Embryonic facial prominence (tissue), 1 donor: ENCODE measurements at regions not wholly inside any gene's neighbourhood (a gene's known extent, or its start where the extent isn't known, plus 50 kb on each side); places are given as distances from the start of the nearest gene placed in this dataset.
"Not testable (repeated sequence)": the region's sequence is repeated elsewhere in the genome, so short reads cannot be mapped to it uniquely, and the experiment has no call there.

Experiments used
- DNase-seq: peaks from one replicate; pipeline ENCODE4 v3.0.0-alpha.2; 2016; ENCODE audit errors: extremely low spot score

DNA sequence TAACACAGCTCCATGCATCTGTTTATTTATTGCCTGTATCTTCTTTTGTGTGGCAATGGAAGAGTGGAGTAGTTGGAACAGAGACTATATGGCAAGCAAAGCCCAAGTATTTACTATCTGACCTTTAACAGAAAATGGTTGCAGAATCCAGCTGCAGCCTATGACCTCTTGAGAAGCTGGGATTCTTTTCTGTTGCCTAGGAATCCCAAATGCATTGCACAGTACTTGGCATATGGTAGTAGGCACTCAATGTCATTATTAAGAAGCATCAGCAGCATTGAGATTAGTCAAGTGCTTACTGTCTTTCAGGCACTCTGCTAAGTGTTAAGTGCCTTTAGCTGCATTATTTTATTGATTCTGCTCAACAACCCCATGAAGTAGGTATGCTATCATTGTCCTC is 331.6 kb downstream of the CCDC85A start:
- no peak for DNase-seq

DNA sequence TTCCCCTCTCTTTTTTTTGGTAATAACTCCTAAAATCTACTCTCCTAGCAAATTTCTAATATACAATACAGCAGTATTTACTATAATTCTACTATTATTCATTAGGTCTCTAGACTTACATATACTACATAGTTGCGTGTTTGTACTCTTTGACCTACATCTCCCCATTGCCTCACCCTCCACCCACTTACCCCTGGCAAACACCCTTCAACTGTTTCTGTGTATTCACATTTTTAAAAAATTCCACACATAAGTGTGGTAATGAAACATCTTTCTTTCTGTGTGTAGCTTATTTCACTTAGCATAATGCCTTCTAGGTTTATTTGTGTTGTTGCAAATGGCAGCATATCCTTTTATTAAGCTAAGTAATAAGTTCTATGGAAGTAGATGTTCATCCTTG is 336.0 kb downstream of the CCDC85A start:
- no peak for DNase-seq

DNA sequence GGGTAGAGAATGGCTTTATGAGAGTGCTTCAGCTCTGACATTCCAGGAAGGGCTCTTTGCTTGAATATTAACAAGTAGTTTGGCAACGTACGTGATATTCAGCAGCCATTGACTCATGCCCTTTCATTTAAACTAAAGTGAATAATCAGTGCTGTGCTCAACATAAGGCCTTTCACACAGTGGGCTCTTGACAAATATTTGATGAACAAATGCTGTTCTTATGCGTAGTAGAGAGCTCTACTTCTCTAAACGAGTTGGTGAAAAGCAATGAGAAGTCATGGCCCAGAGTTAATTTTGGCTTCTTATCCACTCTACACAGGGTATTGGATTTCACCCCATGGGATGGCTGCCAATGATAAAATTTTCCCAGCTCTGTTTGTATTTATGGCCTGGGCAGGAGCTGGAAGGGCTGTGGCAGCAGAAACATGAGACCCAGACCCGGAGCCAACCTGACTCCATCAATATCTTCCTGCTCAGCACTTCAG is 338.9 kb downstream of the CCDC85A start:
- peak; percentile 10 for DNase-seq

DNA sequence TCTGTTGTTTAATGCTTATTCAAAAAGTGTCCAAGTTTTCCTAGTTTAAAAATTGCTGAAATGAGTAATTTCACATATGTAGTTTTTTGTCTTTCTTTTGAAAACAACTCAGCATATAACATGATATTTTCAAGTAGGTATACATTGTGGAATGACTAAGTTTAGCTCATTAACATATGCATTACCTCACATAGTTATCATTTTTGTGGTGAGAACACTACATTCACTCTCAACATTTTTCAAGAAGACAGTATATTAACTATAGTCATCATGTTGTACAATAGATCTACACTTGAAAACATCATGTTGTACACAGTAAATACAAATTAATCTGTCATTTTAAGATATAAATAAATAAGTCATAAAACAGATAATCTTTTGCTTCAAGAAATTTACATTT is 340.0 kb downstream of the CCDC85A start:
- DNase-seq, result no peak

DNA sequence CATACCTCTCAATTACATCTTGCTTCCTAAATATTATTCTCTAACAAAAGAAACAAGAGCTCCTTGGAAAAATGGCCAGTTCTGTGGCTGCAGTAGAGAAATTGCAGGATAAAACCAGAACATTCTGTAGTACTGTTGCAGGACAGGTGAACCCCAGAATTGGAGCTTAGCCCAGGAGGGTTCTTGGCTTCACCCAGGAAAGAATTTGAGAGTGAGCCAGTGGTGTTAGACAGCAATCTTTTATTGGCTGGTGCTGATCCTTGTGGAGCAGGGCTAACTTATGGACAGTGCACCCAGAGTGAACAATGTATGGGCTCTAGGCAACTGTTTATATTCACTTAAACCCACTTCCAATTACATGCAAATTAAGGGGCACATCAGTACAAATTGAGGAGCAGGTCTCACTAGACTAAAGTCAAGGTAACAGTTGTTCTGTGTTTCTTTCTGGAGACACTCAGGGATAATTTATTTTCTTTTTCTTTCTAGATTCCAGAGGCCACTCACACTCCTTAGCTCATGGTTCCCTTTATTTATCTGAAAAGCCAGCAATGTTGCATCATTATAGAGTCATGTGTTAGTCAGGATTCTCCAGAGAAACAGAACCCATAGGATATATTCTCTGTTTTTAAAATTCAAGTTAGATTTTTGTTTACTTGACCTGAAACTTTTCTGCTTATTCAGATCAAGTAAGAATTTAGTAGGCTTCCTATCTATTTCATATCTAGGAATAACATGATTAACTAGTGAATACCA is 348.1 kb downstream of the CCDC85A start:
- no peak for DNase-seq

DNA sequence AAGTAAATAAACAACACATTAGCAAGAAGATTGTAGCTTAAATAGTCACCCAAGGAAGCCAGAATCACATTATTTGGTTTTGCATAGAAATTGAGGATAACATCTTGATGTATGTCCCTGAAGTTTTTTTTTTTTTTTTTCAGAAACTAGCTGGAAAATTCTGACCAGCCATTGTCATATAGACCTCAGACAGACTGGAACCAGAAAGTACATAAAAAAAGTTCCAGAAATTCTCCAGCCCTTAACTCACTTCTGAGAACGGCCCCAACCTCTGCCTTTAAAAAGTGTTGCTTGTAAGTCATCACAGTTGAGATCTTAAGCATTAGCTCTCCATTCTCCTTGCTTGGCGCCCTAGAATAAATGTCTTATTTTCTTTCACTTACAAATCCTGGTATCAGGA is 350.5 kb downstream of the CCDC85A start:
- no peak for DNase-seq

GRCh38 chr2:56537756-56538155 is 354.0 kb downstream of the CCDC85A start:
- DNase-seq, result no peak

DNA sequence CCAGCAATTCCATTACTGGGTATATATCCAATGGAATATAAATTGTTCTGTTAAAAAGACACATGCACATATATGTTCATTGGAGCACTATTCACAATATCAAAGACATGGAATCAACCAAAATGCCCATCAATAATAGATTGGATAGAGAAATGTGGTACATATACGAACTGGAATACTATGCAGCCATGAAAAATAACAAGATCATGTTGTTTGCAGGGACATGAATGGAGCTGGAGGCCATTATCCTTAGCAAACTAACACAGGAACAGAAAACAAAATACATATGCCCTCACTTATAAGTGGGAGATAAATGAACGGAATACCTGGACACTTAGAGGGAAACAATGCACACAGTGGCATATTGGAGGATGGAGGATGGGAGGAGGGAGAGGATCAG is 355.8 kb downstream of the CCDC85A start:
- DNase-seq, result no peak

DNA sequence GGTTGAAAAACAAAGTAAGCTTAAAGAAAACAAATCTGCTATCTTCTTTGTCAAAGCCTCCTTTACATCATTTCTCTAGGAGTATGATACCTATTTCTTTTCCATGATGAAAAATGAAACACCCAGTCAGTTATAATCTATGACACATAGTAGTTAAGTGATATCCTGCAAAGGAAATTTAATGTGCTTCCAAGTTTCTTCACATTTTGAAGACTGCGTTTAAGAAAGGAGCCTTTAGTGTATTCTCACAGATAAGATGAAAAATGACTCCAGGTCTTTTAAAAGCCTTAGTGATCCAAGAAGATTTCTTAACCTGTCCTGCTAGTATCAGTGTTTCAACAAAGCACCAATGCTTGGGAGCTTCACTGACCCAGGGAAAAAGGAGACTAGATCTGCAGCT is 356.7 kb downstream of the CCDC85A start:
- no peak for DNase-seq

GRCh38 chr2:56540916-56541315 is 357.1 kb downstream of the CCDC85A start:
- DNase-seq, result no peak

DNA sequence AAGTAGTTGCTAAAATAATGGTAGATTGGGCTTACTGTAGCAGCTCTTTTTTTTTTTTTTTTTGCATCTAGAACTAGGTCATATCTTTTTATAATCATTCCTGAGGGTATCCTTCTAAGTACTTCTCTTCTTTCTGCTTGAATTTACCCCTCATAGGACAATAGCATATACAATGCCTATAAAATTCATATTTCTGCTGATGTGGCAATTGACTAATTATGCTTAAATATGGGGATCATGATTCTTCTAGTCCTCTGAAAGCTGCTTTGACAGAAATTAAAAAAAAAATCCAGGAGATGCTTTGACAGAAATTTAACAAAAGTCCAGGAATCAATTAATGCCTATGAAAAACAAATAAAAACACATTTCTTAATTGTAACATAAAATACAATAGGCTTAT is 358.4 kb downstream of the CCDC85A start:
- DNase-seq, result no peak

GRCh38 chr2:56565143-56565542 is 381.4 kb downstream of the CCDC85A start:
- DNase-seq, result no peak

DNA sequence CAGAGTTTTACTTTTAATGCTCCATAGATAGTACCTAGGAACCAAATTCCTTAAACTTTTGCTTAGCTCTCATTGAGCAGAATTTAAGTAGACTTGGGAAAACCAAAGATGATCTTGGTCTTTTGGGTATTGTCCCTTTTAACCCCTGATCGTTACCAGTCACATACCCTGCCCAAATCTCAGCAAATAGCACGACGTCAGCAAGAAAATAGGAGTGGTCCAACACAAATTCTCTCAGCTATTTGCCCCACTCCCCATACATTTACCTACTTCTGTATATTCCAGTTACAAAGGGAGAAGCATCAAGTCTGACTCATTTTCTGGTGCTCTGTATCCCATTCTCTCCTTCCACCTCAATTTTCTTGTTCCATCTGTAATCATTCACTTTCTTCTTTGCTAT is 387.3 kb downstream of the CCDC85A start:
- no peak for DNase-seq

DNA sequence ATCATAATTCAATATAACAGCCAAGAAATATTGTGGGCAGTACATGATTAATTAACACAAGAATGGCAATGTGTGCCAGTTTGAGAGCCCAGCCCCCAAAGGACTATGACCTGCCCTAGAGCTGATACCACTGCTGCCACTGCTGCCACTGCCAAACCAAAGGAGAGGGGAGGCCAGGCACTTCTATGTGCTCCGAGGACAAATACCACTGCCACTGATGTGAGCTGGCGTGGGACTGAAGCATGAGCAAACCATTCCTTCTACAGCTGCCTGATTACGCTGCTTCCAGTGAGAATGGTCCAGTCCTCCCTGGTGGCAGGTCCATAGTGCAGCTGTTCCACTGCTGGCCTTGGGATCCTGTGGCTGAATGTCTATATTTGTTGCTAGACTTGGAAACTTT is 392.2 kb downstream of the CCDC85A start:
- DNase-seq, result no peak

GRCh38 chr2:56580242-56580641 is 396.5 kb downstream of the CCDC85A start:
- no peak for DNase-seq

- no peak for DNase-seq
Measured at GRCh38 chr2:56582570-56582969, 398.8 kb downstream of the CCDC85A start.

GRCh38 chr2:56583796-56584315 is 400.1 kb downstream of the CCDC85A start:
- no peak for DNase-seq

GRCh38 chr2:56587456-56587855 is 403.7 kb downstream of the CCDC85A start:
- DNase-seq, result no peak

DNA sequence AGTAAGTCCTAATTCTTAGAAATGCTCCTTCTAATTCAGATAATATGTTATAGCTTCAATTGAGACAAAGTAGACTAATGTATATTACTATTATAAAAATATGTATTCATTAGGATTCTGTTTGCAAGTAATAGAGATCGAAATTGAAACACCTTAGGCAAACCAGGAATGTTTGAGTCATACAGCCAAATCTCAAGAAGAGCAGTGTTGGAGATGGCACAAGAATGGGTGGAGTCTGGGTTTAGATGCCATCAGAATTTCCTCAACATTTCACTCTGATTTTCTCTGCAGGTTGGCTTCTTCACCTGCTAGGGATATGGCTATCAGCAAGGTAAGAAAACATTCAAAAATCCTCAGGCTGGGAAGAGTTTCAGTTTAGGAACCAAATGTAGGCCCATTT is 405.4 kb downstream of the CCDC85A start:
- DNase-seq, result no peak

GRCh38 chr2:56589835-56590234 is 406.0 kb downstream of the CCDC85A start:
- DNase-seq, result no peak

- no peak for DNase-seq
Measured at GRCh38 chr2:56590611-56591010, 406.8 kb downstream of the CCDC85A start.

DNA sequence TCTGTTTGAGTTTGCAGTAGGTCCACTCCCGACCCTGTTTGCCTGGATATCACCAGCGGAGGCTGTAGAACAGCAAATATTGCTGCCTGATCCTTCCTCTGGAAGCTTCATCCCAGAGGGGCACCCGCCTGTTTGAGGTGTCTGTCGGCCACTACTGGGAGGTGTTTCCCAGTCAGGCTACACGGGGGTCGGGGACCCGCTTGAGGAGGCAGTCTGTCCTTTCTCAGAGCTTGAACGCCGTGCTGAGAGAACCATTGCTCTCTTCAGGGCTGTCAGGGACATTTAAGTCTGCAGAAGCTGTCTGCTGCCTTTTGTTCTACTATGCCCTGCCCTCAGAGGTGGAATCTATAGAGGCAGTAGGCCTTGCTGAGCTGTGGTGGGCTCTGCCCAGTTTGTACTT is 422.3 kb downstream of the CCDC85A start:
- not testable (repeated sequence) for DNase-seq

DNA sequence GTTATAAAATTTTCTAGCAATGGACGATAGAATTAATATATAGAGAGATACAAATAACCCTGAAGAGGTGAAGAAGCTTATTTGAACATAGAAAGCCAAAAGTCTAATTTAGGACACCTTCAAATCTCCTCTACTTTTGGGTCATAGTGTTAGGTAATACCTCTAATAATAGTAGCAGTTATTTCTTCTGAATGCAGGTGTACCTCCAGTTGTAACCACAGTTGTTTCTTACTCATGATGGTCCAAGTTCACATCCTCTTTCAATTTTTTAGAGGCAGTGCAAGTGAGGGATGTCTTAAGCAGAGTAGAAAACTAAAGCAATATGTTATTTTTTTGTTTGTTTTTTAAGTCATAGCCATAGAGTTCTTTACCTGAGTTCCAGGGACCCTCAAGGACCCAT is 429.5 kb downstream of the CCDC85A start:
- no peak for DNase-seq

- DNase-seq, result no peak
Measured at GRCh38 chr2:56613920-56614319, 430.1 kb downstream of the CCDC85A start.
